IMR-90 (cell line): ENCODE measurements at regions not wholly inside any gene's neighbourhood (a gene's known extent, or its start where the extent isn't known, plus 50 kb on each side); places are given as distances from the start of the nearest gene placed in this dataset.

Experiments used
- CTCF ChIP-seq: conservative IDR thresholded peaks from 2 replicates; pipeline ENCODE4 v1.5.1; 2012; ENCODE audit warnings: mild to moderate bottlenecking, low read depth, low read length, improper control_type of control experiment
- POLR2A ChIP-seq: IDR thresholded peaks from 2 replicates; pipeline ENCODE4 v1.6.1; 2012; ENCODE audit warnings: mild to moderate bottlenecking, low read depth, low read length
- SMC3 ChIP-seq: fragments of 150-350 bp; IDR thresholded peaks from 2 replicates; pipeline ENCODE4 v1.6.1; 2016; ENCODE audit warnings: low read depth, mild to moderate bottlenecking, antibody characterized with exemption, low read length, moderate library complexity

GRCh38 chr2:45178854-45179253, 169.6 kb upstream of the SIX2 start:
- TF ChIP-seq CTCF = no peak
- TF ChIP-seq POLR2A = no peak
- no peak for TF ChIP-seq SMC3
